A549 (cell line): ENCODE measurements at regions not wholly inside any gene's neighbourhood (a gene's known extent, or its start where the extent isn't known, plus 50 kb on each side); places are given as distances from the start of the nearest gene placed in this dataset.
"Not testable (repeated sequence)": the region's sequence is repeated elsewhere in the genome, so short reads cannot be mapped to it uniquely, and the experiment has no call there.

Source experiments
- ATAC-seq, 2 experiments: fragments of 200-7000 bp in 1 of 2; fragments of >200 bp in 1 of 2; cut with Nextera tagmentation in 1 of 2; cut with Tn5 transposase in 1 of 2; 3 replicates each; pipeline versions ENCODE4 v1.8.0 to v1.9.1; 2018 to 2020; ENCODE audit warnings: mild to moderate bottlenecking in 1 of 2, moderate library complexity in 1 of 2
- CTCF ChIA-PET: fragments of 300-600 bp; sonication (Branson Sonifier 250); formaldehyde crosslinking; extraction: SDS; loops from one replicate; lab custom pipeline; 2021; ENCODE audit warnings: antibody characterized with exemption, inconsistent platforms; lab: Yijun Ruan, JAX
- POLR2A ChIA-PET: fragments of 350-600 bp; formaldehyde crosslinking; extraction: SDS; loops from one replicate; lab custom pipeline; 2021; ENCODE audit warnings: antibody characterized with exemption, inconsistent platforms; lab: Yijun Ruan, JAX
- DNase-seq, 2 experiments: peaks; one replicate each; pipeline versions ENCODE4 v3.0.0 to v3.0.0-alpha.2; 2011 to 2016; ENCODE audit warnings: low read depth in 1 of 2, low spot score in 1 of 2
- FAIRE-seq: peaks from 2 replicates; lab custom pipeline; 2011; peaks lifted over from hg19 to GRCh38; lab: Jason Lieb, UNC
- H3K27ac ChIP-seq, 2 experiments: fragments of >200 bp; sonication (Bioruptor Twin); formaldehyde crosslinking; 3 replicates each; pipeline ENCODE4 v1.5.1; 2016 to 2017
- H3K4me1 ChIP-seq: fragments of >200 bp; sonication (Bioruptor Twin); formaldehyde crosslinking; 3 replicates; pipeline ENCODE4 v1.6.1; 2016
- H3K4me2 ChIP-seq: fragments of >200 bp; sonication (Bioruptor Twin); formaldehyde crosslinking; 3 replicates; pipeline ENCODE4 v1.6.1; 2016
- H3K4me3 ChIP-seq: fragments of >200 bp; sonication (Bioruptor Twin); formaldehyde crosslinking; 3 replicates; pipeline ENCODE4 v1.5.1; 2016
- H3K9me3 ChIP-seq: fragments of >200 bp; sonication (Bioruptor Twin); formaldehyde crosslinking; 3 replicates; pipeline ENCODE4 v1.6.1; 2016
- CHD2 ChIP-seq: fragments of 150-350 bp; IDR thresholded peaks from 2 replicates; pipeline ENCODE4 v1.6.1; 2014; ENCODE audit warnings: low read length; ENCODE audit not compliant: partially characterized antibody
- EHF ChIP-seq: fragments of 250-450 bp; sonication (Bioruptor Pico); IDR thresholded peaks from 2 replicates; pipeline ENCODE4 v1.5.0; 2020; ENCODE audit warnings: mild to moderate bottlenecking
- EP300 ChIP-seq, 2 experiments: fragments of >200 bp; sonication (Bioruptor Twin); formaldehyde crosslinking; IDR thresholded peaks; 2 replicates in 1 of 2; 3 replicates in 1 of 2; pipeline ENCODE4 v1.6.1; 2016 to 2017
- FOSL2 ChIP-seq, 2 experiments: fragments of 450-650 bp in 1 of 2; fragments of >200 bp in 1 of 2; sonication (Bioruptor Twin) in 1 of 2; formaldehyde crosslinking; IDR thresholded peaks; 2 replicates each; pipeline versions ENCODE4 v1.5.0 to v1.6.1; 2016 to 2020; ENCODE audit warnings: mild to moderate bottlenecking in 1 of 2, moderate library complexity in 1 of 2
- FOXS1 ChIP-seq: fragments of 250-450 bp; sonication (Bioruptor Pico); IDR thresholded peaks from 2 replicates; pipeline ENCODE4 v1.5.0; 2020; ENCODE audit warnings: mild to moderate bottlenecking, moderate library complexity
- HEYL ChIP-seq: fragments of 250-450 bp; sonication (Bioruptor Pico); IDR thresholded peaks from 2 replicates; pipeline ENCODE4 v1.8.0; 2021; ENCODE audit warnings: mild to moderate bottlenecking, moderate library complexity
- HOXB13 ChIP-seq: fragments of 250-450 bp; sonication (Bioruptor Pico); IDR thresholded peaks from 2 replicates; pipeline ENCODE4 v1.5.0; 2020; ENCODE audit warnings: low read depth, mild to moderate bottlenecking, moderate library complexity
- JUN ChIP-seq, 2 experiments: fragments of >200 bp; sonication (Bioruptor Twin); formaldehyde crosslinking; IDR thresholded peaks; 2 replicates in 1 of 2; 3 replicates in 1 of 2; pipeline ENCODE4 v1.6.1; 2016 to 2017
- MAFK ChIP-seq: fragments of 450-650 bp; IDR thresholded peaks from 2 replicates; pipeline ENCODE4 v1.6.1; 2014; ENCODE audit not compliant: partially characterized antibody
- NR3C1 ChIP-seq: fragments of >200 bp; sonication (Bioruptor Twin); formaldehyde crosslinking; IDR thresholded peaks from 3 replicates; pipeline ENCODE4 v1.6.1; 2017
- SMC3 ChIP-seq: fragments of >200 bp; sonication (Bioruptor Twin); formaldehyde crosslinking; IDR thresholded peaks from 3 replicates; pipeline ENCODE4 v1.6.1; 2018; ENCODE audit warnings: inconsistent platforms
- SREBF2 ChIP-seq: fragments of 450-650 bp; IDR thresholded peaks from 2 replicates; pipeline ENCODE4 v1.6.1; 2014; ENCODE audit warnings: mild to moderate bottlenecking, moderate library complexity
- TFCP2L1 ChIP-seq: fragments of 250-450 bp; sonication (Bioruptor Pico); IDR thresholded peaks from 2 replicates; pipeline ENCODE4 v1.5.0; 2021; ENCODE audit warnings: mild to moderate bottlenecking
- ZC3H11A ChIP-seq: fragments of 450-650 bp; IDR thresholded peaks from 2 replicates; pipeline ENCODE4 v1.6.1; 2014; ENCODE audit warnings: antibody characterized with exemption, mild to moderate bottlenecking
- ZFP36 ChIP-seq: fragments of 450-650 bp; IDR thresholded peaks from 2 replicates; pipeline ENCODE4 v1.6.1; 2014; ENCODE audit warnings: borderline replicate concordance; ENCODE audit not compliant: partially characterized antibody
- ZNF302 ChIP-seq: fragments of 250-450 bp; sonication (Bioruptor Pico); IDR thresholded peaks from 2 replicates; pipeline ENCODE4 v1.9.0; 2021; ENCODE audit warnings: inconsistent platforms, mild to moderate bottlenecking, moderate library complexity
- WGBS: methylation state at CpG from one replicate; pipeline ENCODE4 v1.1.6; 2017; ENCODE audit errors: missing lambda C conversion rate; 5-methylcytosine and 5-hydroxymethylcytosine counted together
- TF ChIP-seq, protein P1 (sequence below): IDR thresholded peaks from 2 replicates; pipeline ENCODE4 v1.6.1; 2012
- TF ChIP-seq, protein P2 (sequence below): fragments of >200 bp; sonication (Bioruptor Twin); formaldehyde crosslinking; IDR thresholded peaks from 3 replicates; pipeline ENCODE4 v1.5.1; 2016
- TF ChIP-seq, protein P3 (sequence below): fragments of 250-450 bp; sonication (Bioruptor Pico); IDR thresholded peaks from 2 replicates; pipeline ENCODE4 v1.5.0; 2021; ENCODE audit warnings: mild to moderate bottlenecking, moderate library complexity, borderline replicate concordance

DNA sequence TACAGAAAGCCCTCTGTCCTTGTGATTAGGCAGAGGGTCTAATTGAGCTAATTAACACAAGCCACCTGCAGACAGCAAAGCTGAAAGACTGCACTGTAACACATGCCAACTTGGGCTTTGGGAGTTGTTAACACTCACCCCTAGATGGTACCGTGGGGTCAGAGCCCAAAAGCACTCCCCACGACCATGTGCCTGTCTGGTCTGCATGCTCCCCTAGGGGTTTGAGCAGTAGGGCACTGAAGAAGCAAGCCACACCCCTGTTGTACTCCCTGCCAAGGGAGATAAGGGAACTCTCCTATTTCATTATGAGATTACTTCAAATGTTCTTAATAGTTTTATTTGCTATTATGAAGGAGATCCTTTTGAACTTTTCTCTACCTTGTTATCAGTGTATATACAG is 560.1 kb upstream of the FSHR start (continued):
- TF ChIP-seq, protein P1, sequence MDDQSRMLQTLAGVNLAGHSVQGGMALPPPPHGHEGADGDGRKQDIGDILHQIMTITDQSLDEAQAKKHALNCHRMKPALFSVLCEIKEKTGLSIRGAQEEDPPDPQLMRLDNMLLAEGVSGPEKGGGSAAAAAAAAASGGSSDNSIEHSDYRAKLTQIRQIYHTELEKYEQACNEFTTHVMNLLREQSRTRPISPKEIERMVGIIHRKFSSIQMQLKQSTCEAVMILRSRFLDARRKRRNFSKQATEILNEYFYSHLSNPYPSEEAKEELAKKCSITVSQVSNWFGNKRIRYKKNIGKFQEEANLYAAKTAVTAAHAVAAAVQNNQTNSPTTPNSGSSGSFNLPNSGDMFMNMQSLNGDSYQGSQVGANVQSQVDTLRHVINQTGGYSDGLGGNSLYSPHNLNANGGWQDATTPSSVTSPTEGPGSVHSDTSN: no peak
- TF ChIP-seq HOXB13 (no peak), FOXS1 (CRISPR knock-in tag) (no peak)
- TF ChIP-seq, all 56 proteins: peak for 0

DNA sequence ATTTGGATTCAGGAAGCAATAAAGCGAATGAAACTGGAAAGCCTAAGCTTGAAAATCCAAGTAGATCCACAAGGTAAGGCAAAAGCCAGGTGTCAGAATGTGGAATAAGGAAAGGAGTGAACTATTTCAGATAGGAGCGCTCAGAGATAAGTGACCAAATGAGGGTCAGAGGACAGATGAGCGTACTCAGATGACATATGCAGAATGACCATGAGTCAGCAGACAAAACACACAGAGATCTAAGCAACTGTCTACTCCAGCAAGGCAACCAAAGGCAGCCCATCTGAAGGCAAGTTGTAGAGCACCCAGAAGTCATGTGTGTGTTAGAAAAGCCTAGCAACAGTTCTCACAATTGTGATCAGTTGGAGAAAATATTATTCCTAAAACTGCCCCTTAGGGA is 548.4 kb upstream of the FSHR start:
- WGBS: 3% methylated on average over 3 of the region's 3 CpGs
- DNase-seq: peak in 1 of 2 experiments; percentile 15
- H3K4me3 ChIP-seq: no peak overlapping the region
- CTCF ChIA-PET: no interaction called here
- no peak for TF ChIP-seq ZFP36
- TF ChIP-seq, all 56 proteins: peak for 0
- no peak overlapping the region for H3K27ac ChIP-seq
- ATAC-seq (no peak), FAIRE-seq (no peak)
- H3K9me3 ChIP-seq: no peaks in the 10 kb centered on the region
- POLR2A ChIA-PET: no interaction called here
- no peaks in the 10 kb centered on the region for H3K4me1 ChIP-seq
- no peak overlapping the region for H3K4me2 ChIP-seq

DNA sequence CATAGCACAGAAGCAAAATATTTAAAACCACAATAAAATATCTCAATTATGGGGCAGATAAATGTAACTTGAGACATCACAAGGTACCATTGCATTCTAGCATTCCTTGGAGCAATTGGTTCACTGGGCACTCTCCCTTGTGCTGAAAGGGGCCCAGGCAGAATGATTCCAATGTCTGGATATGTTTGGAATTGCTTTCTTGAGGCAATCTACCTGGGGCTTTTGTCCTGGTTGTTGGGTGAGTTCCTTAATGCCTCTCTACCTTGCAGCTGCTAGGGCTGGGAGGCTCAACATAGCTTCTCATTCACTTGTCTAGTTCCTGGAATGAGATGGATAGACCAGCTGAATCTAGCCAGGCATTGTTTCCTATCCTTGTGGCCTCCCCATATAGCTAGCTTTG is 539.6 kb upstream of the FSHR start:
- TF ChIP-seq ZC3H11A (no peak), NR3C1 (no peak), SREBF2 (no peak), EP300 (IDR thresholded peaks at IDR 0.05) (no peak), CHD2 (no peak), FOSL2 (IDR thresholded peaks at IDR 0.05) (no peak), FOSL2 (CRISPR knock-in tag; IDR thresholded peaks at IDR 0.05) (no peak), MAFK (no peak), SMC3 (no peak), ZNF302 (CRISPR knock-in tag) (no peak), EHF (CRISPR knock-in tag) (no peak), HEYL (CRISPR knock-in tag) (no peak), TFCP2L1 (CRISPR knock-in tag) (no peak), HOXB13 (no peak), JUN (IDR thresholded peaks at IDR 0.05) (no peak)
- TF ChIP-seq, protein P2, sequence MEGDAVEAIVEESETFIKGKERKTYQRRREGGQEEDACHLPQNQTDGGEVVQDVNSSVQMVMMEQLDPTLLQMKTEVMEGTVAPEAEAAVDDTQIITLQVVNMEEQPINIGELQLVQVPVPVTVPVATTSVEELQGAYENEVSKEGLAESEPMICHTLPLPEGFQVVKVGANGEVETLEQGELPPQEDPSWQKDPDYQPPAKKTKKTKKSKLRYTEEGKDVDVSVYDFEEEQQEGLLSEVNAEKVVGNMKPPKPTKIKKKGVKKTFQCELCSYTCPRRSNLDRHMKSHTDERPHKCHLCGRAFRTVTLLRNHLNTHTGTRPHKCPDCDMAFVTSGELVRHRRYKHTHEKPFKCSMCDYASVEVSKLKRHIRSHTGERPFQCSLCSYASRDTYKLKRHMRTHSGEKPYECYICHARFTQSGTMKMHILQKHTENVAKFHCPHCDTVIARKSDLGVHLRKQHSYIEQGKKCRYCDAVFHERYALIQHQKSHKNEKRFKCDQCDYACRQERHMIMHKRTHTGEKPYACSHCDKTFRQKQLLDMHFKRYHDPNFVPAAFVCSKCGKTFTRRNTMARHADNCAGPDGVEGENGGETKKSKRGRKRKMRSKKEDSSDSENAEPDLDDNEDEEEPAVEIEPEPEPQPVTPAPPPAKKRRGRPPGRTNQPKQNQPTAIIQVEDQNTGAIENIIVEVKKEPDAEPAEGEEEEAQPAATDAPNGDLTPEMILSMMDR: no peak
- TF ChIP-seq, protein P3, sequence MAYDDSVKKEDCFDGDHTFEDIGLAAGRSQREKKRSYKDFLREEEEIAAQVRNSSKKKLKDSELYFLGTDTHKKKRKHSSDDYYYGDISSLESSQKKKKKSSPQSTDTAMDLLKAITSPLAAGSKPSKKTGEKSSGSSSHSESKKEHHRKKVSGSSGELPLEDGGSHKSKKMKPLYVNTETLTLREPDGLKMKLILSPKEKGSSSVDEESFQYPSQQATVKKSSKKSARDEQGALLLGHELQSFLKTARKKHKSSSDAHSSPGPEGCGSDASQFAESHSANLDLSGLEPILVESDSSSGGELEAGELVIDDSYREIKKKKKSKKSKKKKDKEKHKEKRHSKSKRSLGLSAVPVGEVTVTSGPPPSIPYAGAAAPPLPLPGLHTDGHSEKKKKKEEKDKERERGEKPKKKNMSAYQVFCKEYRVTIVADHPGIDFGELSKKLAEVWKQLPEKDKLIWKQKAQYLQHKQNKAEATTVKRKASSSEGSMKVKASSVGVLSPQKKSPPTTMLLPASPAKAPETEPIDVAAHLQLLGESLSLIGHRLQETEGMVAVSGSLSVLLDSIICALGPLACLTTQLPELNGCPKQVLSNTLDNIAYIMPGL: no peak
- FAIRE-seq: no peak
- CTCF ChIA-PET: no interaction called here
- Histone ChIP-seq H3K4me1 (no peaks in the 10 kb centered on the region), H3K4me2 (no peak overlapping the region), H3K4me3 (no peak overlapping the region), H3K27ac (no peak overlapping the region), H3K9me3 (0 out of 3 replicates have a peak, but pooled peaks cover 4% of the 10 kb centered on the region)
- DNase-seq: no peak
- ATAC-seq: no peak
- POLR2A ChIA-PET: no interaction called here

DNA sequence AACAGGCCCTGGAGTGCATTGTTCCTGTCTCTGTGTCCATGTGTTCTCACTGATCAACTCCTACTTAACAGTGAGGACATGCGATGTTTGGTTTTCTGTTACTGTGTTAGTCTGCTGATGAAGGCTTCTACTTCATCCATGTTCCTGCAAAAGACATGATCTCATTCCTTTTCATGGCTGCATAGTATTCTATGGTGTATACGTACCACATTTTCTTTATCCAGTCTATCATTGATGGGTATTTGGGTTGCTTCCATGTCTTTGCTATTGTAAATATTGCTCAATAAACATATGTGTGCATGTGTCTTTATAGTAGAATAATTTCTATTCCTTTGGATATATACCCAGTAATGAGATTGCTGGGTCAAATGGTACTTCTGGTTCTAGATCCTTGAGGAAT is 537.7 kb upstream of the FSHR start:
- FAIRE-seq, CTCF ChIA-PET, H3K4me3 ChIP-seq, H3K27ac ChIP-seq, ATAC-seq, H3K9me3 ChIP-seq, H3K4me2 ChIP-seq, H3K4me1 ChIP-seq, POLR2A ChIA-PET, DNase-seq: not testable (repeated sequence)
- 42% methylated on average over 2 of the region's 2 CpGs for WGBS
